Esophagus squamous epithelium (tissue), 4 donors: ENCODE measurements at regions not wholly inside any gene's neighbourhood (a gene's known extent, or its start where the extent isn't known, plus 50 kb on each side); places are given as distances from the start of the nearest gene placed in this dataset.

Experiments
- POLR2A ChIP-seq, 4 donors: fragments of 450-650 bp; IDR thresholded peaks; one replicate each; pipeline ENCODE4 v1.6.1; 2017; ENCODE audit warnings: antibody characterized with exemption in 4 of 4, mild to moderate bottlenecking in 4 of 4, moderate library complexity in 3 of 4
- TF ChIP-seq, protein P1 (sequence below), 6 experiments: fragments of 450-650 bp in 4 of 6; fragments of 200-600 bp in 2 of 6; sonication (generic) in 2 of 6; IDR thresholded peaks; one replicate each; pipeline ENCODE4 v1.5.1; 2016 to 2019; ENCODE audit warnings: antibody characterized with exemption in 6 of 6, mild to moderate bottlenecking in 4 of 6, moderate library complexity in 4 of 6

DNA sequence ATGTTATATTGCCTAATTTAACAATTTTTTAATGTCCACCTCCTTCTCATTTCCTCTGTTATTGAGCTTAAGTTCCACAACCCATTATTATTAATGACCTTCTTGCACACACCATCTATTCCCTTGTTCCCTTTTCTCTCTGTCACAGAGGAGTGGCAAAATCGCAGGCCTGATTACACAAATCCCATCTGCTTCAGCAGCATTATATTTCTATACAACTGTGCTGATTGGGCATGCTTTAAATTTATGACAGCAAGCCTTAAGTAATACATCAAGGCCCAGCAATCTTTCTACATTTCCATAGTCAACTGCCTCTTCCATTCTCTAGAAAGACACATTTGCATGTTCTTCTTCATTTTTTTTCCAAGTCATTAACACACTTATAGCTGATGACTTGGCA lies 423.8 kb downstream of the PRDM5 start:
- TF ChIP-seq POLR2A (IDR thresholded peaks at IDR 0.05): no peak
- TF ChIP-seq, protein P1, sequence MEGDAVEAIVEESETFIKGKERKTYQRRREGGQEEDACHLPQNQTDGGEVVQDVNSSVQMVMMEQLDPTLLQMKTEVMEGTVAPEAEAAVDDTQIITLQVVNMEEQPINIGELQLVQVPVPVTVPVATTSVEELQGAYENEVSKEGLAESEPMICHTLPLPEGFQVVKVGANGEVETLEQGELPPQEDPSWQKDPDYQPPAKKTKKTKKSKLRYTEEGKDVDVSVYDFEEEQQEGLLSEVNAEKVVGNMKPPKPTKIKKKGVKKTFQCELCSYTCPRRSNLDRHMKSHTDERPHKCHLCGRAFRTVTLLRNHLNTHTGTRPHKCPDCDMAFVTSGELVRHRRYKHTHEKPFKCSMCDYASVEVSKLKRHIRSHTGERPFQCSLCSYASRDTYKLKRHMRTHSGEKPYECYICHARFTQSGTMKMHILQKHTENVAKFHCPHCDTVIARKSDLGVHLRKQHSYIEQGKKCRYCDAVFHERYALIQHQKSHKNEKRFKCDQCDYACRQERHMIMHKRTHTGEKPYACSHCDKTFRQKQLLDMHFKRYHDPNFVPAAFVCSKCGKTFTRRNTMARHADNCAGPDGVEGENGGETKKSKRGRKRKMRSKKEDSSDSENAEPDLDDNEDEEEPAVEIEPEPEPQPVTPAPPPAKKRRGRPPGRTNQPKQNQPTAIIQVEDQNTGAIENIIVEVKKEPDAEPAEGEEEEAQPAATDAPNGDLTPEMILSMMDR (IDR thresholded peaks at IDR 0.05): no peak
